HG03139 (cell line): ENCODE measurements at regions not wholly inside any gene's neighbourhood (a gene's known extent, or its start where the extent isn't known, plus 50 kb on each side); places are given as distances from the start of the nearest gene placed in this dataset.
"Not testable (repeated sequence)": the region's sequence is repeated elsewhere in the genome, so short reads cannot be mapped to it uniquely, and the experiment has no call there.

Experiments used
- ATAC-seq: cut with Tn5 transposase; IDR thresholded peaks from one replicate; pipeline ENCODE4 v1.9.1; 2021; ENCODE audit not compliant: unreplicated experiment

GRCh38 chr11:29486301-29486700 is 530.5 kb downstream of the KCNA4 start:
- no peak for ATAC-seq

DNA sequence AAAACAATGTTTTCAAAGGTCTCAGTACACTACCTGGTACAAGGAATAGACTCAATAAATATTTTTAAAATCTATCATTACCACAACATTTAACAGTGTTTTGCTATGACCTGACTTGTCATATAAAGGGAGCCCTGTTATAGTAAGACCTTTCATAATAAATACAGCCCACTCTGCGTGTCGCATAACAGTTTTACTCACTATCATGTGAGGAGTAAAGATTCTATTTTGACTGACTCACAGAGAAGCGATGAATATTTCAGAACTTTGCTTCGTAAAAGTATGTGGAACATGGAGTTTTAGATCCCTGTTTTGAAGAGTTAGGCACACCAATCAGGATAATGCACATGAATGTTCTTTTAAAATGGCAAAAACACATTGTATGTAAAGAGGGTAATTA is 531.2 kb downstream of the KCNA4 start:
- ATAC-seq, result no peak

DNA sequence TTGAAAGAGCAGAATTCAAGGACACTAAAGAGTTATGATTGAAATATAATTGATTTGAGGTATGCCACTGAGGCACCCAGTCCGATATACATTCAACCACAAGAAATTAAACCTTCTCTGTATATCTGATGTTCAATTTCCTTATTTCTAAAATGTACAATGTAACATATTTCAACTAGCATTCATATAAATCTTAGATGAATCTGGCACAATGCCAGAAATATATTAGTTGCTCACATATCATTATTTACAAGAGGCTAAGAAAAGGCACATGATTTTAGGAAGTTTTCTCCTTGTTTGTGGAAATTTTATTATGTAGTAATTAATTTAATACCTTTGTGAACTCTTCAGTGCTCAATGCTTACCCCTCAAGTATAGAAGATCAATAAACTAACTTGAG is 532.3 kb downstream of the KCNA4 start:
- no peak for ATAC-seq

GRCh38 chr11:29483831-29484230 is 533.0 kb downstream of the KCNA4 start:
- no peak for ATAC-seq

DNA sequence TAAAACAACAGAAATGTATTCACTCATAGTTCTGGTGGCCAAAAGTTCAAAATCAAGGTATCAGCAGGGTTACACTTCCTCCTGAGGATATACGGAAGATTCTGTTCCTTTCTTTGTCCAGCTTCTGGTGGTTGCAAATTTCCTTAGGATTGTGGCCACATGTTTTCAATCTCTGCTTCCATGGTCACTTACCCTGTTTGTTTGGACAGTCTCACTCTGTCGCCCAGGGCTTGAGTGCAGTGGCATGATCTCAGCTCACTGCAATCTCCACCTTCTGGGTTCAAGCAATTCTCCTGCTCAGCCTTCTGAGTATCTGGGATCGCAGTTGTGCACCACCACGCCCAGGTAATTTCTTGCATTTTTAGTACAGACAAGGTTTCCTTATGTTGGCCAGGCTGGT is 534.3 kb downstream of the KCNA4 start:
- ATAC-seq, result no peak

DNA sequence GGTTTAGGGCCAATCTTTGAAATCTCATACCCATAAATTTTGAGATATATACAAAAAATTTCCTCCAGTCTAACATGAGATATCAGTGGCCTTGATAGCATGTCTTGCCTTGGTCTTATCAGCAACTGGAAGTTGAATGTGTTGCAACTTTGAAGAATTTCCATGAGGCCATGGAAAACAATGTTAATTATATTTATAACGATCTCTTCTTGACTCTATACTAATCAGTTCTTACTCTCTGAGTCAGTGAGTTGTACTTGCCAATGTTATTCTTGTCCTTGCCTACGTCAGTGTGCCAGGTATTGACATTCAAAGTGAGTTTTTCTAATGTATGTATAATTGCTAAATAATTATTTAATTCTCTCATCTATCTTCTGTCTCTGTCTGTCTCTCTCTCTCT is 535.1 kb downstream of the KCNA4 start:
- ATAC-seq, result no peak

DNA sequence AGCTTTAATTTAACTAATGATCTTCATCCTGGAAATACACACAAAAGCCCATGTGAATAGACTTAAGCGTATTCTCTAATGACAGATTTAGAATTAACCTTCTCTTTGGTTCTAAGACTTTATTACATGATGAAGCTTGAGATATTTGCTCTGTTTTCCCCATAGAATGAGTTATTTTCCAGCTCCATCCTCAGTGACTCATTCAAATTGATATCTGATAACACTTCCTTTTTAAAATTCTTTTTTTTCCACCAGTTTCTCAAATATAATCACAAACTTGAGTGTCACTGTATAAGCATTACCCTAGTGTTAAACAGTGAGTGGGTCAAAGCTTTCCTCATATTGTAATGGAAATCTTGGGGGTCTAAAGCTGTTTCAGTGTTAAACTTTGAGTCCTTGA is 535.8 kb downstream of the KCNA4 start:
- no peak for ATAC-seq

DNA sequence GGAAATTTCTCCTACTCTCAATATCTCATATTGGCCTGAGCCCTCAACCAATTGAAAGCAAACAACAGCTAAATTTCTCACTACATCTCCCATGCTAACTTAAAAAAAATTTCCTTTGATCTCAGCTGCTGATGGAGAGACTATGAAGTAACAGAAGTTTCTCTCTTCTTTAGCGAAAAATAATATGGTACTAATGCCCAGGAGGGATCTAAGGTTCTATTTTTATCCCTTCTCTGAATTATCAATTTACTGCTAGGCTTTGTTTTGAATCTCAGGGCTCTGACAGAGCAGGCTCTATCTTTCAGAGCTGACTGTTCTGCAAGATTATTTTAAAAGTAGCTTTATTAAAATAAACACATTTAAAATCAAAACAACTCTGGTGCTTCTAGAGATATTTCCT is 558.6 kb downstream of the KCNA4 start:
- no peak for ATAC-seq

DNA sequence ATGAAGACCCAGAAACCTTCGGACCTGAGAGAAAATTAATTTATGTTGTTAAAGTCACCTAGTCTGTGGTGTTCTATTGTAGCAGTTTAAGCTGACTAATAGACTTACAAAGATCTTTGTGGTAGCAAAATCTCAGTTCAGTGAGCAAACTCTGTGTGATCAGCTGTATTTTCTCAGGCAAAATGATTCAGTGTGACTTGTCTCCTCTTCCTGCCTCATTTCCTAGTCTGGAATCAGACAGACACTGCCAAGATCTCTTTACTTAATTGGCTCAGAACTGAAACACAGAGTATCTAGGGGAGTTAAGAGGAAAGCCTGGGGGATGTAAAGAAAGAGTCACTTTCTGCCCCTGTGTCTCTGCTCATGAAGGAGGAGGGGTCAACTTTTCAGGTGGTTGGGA is 564.7 kb downstream of the KCNA4 start:
- ATAC-seq, result no peak

- no peak for ATAC-seq
Observed at GRCh38 chr11:29449281-29450074, 567.4 kb downstream of the KCNA4 start.

- no peak for ATAC-seq
Observed at GRCh38 chr11:29448246-29448877, 568.5 kb downstream of the KCNA4 start.

DNA sequence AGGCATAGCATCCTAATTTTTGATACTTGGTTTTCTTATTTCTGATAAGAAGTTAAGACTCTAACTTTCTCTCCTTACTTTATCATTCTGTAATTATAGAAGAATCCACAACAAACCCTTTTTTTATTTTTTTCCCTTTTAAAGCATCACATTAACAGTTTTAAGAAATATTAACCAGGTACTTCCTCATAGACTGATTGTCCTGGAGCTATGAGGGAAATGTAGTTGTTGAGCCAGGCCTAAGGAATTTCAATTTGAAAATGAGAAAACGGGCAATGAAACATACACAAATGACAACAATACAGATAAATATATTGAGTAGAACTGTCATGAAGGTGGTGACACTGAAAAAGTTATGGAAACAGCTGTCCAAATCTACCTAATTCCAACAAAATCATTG is 569.0 kb downstream of the KCNA4 start:
- ATAC-seq, result no peak

DNA sequence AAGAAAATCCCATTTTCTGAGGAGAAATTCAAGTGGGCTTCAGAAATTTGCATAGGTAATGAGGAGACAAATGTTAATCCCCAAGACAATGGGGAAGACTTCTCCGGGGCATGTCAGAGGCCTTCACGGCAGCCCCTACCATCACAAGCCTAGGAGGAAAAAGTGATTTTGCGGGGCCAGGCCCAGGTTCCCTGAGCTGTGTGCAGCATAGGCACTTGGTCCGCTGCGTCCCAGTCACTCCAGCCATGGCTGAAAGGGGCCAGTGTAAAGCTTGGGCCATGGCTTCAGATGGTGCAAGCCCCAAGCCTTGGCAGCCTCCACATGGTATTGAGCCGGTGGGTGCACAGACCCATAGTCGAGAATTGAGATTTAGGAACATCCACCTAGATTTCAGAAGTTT is 570.7 kb downstream of the KCNA4 start:
- no peak for ATAC-seq

GRCh38 chr11:29445191-29445590 is 571.6 kb downstream of the KCNA4 start:
- not testable (repeated sequence) for ATAC-seq

DNA sequence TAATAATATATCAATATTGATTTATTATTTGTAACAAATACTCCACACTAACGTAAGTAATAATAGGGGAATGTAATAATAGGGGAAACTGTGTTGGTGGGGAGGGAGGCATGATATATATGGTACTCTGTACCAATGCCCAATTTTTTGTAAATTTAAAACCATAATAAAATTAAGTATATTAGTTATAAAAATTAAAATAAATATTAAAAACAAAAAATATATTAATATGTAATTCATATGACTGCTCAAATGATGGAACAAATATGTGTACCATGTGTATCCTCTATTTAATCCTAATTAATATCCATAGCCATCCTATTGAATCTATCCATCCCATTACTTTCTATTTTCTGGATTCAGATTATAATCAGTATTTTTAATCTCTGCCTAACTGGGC is 578.0 kb downstream of the KCNA4 start:
- ATAC-seq, result no peak

DNA sequence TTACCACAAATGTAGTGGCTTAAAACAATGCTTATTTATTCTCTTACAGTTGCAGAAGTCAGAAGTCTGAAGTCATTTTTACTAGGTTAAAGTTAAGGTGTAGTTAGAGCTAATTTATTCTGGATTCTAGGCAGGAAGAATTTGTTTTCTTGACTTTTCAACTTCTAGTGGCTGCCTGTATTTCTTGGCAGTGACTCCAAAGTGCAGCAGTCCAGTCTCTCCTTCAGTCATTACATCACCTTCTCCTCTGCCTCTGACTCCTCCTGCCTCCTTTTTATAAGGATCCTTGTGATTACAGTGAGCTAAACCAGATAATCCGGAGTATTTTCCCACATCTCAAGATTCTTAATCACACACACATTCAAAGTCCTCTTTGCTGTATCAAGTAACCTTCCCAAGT is 581.4 kb downstream of the KCNA4 start:
- ATAC-seq, result no peak

DNA sequence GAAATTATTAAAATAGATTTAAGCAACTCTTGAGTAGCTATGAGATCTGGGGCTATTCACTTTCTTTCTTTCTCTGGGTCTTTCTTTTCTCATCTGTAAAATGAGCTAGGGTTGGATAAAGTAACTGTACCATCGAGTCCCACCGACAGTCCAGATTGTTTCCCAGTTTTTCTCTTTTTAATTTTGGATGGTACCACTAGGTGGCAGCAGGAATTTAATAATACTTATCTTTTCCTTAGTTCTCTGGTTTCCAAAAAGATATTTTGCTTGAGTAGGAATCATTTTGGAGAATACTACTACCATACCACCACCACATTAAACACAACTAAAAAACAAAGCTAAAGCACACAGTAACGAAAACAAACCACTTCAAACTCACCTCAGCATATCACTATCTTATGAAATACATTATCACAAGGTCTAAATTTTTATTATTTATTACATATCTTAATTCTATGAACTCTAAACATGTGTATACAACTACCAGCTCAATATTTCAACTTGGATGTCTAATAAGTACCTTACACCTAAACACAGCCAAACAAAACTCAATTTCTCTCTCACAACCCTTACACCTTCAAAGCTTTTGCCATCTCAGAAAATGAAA is 584.0 kb downstream of the KCNA4 start:
- no peak for ATAC-seq

- no peak for ATAC-seq
Observed at GRCh38 chr11:29405305-29405704, 611.5 kb downstream of the KCNA4 start.

DNA sequence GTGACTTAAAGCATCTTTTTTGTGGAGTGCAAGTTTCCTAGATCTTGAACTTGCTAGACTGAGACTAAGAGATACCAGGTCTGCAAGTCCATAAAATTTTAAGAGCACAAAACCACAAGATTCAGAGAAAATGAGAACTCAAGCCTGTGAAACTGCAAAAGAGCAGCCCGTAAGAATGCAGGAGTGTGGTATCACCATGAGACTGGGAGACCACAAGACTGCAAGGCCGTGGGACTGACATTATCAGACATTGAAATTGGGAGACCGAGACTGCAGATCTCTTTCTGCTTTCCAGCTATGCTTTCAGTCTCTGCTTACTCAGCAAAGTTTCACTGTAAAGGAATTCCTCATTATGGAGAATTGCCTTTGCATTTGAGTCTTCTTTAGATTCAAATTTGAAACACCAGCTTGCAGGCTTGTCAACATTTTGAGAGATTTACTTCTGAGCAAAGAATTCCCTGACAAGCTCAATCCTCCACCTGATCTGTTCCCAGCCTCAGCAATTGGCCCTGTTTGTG is 621.2 kb downstream of the KCNA4 start:
- no peak for ATAC-seq

DNA sequence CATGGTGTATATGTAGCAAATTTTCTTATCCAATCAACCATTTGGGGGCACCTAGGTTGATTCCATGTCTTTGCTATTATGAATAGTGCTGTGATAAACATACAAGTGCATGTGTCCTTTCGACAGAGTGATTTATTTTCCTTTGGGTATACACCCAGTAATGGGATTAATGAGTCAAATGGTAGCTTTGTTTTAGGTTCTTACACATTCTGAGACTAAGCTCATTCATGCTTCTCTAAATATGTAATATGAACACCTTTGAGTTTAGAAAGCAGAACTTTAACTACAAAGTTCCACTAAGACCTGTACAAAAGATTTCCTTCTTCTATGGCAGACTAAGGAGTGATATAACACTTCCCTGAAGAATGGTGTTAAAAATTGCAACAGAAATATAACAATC is 627.0 kb downstream of the KCNA4 start:
- no peak for ATAC-seq

- ATAC-seq, result no peak
Observed at GRCh38 chr11:29373725-29374124, 643.1 kb downstream of the KCNA4 start.

DNA sequence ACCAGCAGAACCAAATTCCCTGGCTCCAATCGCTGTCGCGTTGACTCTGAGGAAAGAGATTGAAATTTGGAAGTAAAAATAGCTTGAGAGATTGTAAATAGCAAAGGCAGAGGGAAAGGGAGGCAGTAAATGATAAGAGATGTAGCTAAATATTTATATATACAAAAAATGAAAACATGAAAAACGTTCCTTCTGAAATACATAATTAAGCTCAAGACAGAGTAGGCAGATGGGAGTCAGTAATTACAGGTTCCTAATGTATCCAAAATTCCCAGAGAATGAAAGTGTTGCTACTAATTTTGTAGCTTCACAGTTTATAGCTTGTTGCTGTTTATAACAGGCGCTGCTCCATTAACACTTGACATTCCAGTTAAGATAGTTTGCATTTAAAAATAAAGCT is 648.7 kb downstream of the KCNA4 start:
- ATAC-seq, result no peak
